ENCODE measurements at regions not wholly inside any gene's neighbourhood (a gene's known extent, or its start where the extent isn't known, plus 50 kb on each side); places are given as distances from the start of the nearest gene placed in this dataset.

DNA sequence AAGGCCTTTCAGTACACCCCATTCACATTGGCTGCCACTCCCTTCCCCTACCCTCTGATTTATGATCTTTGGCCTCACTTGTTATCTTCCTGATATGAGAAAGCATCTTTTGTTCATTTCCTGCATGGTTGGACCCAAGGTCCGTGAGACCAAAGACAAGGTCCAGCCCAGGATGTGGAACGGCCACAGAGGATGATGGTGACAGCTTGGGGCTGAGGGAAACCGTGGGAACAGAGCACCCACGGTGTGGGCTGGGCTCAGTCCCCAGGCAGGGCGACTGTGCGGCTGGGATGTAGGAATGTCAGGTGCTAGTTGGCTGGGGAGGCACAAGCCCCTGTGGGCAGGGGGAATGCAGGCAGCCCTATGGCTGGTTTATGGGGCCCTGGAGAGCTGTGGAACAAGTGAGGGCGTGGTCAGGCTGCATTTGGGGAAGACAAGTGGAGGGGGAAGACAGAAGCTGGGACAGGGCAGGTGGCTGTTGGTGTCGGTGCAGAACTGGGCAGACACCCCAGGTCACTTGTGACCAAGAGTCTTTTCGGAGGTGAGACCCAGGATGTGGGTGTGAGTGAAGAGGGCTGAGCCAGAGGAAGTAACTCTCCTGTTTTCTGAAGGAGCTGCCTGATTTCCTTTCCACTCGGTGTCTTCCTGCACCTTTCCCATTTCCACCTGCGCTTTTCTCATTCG is 51.7 kb upstream of the IGFBP3 start:
- DNase-seq = no peak

DNA sequence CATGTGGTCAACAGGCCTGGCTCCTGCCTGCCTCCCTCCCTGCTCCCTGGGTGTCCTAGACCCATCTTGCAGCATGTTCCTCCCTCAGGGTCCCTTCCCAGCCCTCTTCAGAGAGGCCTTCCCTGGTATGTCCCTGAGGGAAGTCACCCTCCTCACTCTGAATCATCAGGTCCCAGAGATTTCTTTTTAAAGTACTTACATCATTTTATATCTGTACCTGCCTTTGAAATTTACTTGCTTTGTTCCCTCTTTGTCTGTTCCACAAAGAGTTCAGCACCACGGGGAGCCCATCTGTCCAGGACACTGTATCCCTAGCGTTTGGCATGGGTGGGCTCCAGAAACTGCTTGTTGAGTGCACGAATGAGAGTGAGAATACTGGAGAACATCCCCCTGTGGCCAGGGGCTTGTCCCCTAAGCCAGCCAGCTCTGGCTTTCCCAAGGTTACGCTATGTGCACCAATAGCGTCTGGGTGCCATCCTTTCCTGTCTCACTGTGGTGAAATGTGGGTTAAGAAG is 50.6 kb upstream of the IGFBP3 start:
- DNase-seq = no peak

DNA sequence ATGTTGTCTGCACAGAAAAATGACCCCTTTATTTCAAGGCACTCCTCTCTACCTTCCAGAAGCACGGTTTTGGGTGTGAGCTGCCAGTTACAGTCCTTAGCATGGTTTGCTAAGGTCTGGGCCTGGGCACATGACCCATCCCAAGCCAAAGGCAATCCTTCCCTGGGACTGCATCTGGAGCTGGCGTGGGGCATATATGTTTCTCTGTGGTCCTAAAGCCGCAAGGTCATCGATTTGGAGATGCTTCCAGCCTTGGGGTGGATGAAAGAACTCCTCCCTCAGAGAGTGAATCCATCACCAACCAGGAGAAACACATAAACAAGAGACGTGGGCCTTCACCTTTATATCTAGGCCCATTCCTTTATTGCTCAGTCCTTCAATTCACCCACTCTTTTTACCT is 50.1 kb upstream of the IGFBP3 start:
- DNase-seq = no peak
